ENCODE measurements at regions not wholly inside any gene's neighbourhood (a gene's known extent, or its start where the extent isn't known, plus 50 kb on each side); places are given as distances from the start of the nearest gene placed in this dataset.

- no peak for TF ChIP-seq EZH2phosphoT487 (IDR thresholded peaks at IDR 0.05; ENCODE audit: low read length)
- TF ChIP-seq CTCF (IDR thresholded peaks at IDR 0.05; ENCODE audit: low read length): no peak
- TF ChIP-seq EZH2 (optimal IDR thresholded peaks at IDR 0.05; ENCODE audit: low read depth, low read length): no peak
Measured at GRCh38 chr6:71698702-71699101, 187.6 kb upstream of the RIMS1 start.

All from MM.1S (cell line).